ENCODE measurements at regions not wholly inside any gene's neighbourhood (a gene's known extent, or its start where the extent isn't known, plus 50 kb on each side); places are given as distances from the start of the nearest gene placed in this dataset.

DNA sequence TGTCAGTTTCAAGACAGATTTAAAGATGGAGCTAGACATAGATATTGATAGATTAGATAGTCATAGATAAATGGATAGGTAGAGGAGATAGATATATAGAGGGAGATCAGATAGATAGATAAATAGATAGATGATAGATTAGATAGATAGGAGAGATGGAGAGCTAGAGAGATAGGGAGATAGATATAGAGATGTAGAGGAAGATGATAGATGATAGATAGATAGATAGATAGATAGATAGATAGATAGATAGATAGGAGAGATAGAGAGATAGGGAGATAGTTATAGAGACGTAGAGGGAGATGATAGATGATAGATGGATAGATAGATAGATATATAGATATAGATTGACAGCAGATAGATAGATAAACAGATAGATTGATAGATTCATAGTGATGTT is 1038.8 kb upstream of the AUTS2 start:
- TF ChIP-seq, protein P1, sequence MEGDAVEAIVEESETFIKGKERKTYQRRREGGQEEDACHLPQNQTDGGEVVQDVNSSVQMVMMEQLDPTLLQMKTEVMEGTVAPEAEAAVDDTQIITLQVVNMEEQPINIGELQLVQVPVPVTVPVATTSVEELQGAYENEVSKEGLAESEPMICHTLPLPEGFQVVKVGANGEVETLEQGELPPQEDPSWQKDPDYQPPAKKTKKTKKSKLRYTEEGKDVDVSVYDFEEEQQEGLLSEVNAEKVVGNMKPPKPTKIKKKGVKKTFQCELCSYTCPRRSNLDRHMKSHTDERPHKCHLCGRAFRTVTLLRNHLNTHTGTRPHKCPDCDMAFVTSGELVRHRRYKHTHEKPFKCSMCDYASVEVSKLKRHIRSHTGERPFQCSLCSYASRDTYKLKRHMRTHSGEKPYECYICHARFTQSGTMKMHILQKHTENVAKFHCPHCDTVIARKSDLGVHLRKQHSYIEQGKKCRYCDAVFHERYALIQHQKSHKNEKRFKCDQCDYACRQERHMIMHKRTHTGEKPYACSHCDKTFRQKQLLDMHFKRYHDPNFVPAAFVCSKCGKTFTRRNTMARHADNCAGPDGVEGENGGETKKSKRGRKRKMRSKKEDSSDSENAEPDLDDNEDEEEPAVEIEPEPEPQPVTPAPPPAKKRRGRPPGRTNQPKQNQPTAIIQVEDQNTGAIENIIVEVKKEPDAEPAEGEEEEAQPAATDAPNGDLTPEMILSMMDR (IDR thresholded peaks at IDR 0.05) = no peak
- TF ChIP-seq POLR2AphosphoS5 (IDR thresholded peaks at IDR 0.05) (no peak), EP300 (IDR thresholded peaks at IDR 0.05) (no peak), POLR2A (IDR thresholded peaks at IDR 0.05) (no peak)
